OCI-LY7 (cell line): ENCODE measurements at regions not wholly inside any gene's neighbourhood (a gene's known extent, or its start where the extent isn't known, plus 50 kb on each side); places are given as distances from the start of the nearest gene placed in this dataset.

Experiments used
- EZH2phosphoT487 ChIP-seq: fragments of 200-600 bp; sonication (generic); IDR thresholded peaks from 2 replicates; pipeline ENCODE4 v1.6.1; 2018; ENCODE audit warnings: low read depth, borderline replicate concordance, mild to moderate bottlenecking, mixed run types, antibody characterized with exemption, low read length, moderate library complexity, mixed read lengths
- TF ChIP-seq, protein P1 (sequence below): fragments of 200-600 bp; sonication (generic); conservative IDR thresholded peaks from 2 replicates; pipeline ENCODE4 v1.5.1; 2014; ENCODE audit warnings: mild to moderate bottlenecking, antibody characterized with exemption, low read length, moderate library complexity, mixed read lengths

DNA sequence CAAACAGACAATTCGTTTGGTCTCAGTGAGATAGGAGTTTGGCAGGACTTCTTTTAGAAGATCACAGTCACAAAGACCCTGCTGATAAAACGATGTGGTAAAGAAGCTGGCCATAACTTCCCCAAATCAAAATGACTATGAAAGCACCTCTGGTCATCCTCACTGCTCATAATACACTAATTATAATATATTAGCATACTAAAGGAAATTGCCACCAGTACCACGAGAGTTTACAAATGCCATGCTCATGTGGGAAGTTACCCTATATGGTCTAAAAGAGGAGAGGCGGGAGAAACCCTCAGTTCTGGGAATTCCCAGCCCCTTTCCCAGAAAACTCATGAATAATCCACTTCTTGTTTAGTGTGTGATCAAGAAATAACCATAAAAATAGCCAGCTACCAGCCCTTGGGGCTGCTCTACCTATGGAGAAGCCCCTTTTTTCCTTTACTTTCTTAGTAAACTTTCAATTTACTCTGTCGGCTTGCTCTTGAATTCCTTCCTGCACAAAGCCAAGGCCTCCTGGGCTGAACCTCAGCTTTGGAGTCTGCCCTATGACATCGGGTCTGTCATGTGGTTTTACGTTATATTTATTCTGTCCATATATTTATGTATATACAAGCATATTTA, 115.8 kb upstream of the IGSF10 start:
- TF ChIP-seq, protein P1, sequence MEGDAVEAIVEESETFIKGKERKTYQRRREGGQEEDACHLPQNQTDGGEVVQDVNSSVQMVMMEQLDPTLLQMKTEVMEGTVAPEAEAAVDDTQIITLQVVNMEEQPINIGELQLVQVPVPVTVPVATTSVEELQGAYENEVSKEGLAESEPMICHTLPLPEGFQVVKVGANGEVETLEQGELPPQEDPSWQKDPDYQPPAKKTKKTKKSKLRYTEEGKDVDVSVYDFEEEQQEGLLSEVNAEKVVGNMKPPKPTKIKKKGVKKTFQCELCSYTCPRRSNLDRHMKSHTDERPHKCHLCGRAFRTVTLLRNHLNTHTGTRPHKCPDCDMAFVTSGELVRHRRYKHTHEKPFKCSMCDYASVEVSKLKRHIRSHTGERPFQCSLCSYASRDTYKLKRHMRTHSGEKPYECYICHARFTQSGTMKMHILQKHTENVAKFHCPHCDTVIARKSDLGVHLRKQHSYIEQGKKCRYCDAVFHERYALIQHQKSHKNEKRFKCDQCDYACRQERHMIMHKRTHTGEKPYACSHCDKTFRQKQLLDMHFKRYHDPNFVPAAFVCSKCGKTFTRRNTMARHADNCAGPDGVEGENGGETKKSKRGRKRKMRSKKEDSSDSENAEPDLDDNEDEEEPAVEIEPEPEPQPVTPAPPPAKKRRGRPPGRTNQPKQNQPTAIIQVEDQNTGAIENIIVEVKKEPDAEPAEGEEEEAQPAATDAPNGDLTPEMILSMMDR, result no peak
- TF ChIP-seq EZH2phosphoT487, result no peak
